Nephron progenitor cell (in vitro differentiated cells): ENCODE measurements at regions not wholly inside any gene's neighbourhood (a gene's known extent, or its start where the extent isn't known, plus 50 kb on each side); places are given as distances from the start of the nearest gene placed in this dataset.
"Not testable (repeated sequence)": the region's sequence is repeated elsewhere in the genome, so short reads cannot be mapped to it uniquely, and the experiment has no call there.

Experiments used
- DNase-seq: peaks from one replicate; pipeline ENCODE4 v3.0.0; 2021
- H3K27ac Mint-ChIP-seq: 2 replicates; pipeline ENCODE4 v1.8.0; 2021; ENCODE audit warnings: mild to moderate bottlenecking, moderate library complexity, mixed read lengths
- H3K27me3 Mint-ChIP-seq: 2 replicates; pipeline ENCODE4 v1.8.0; 2021; ENCODE audit warnings: mild to moderate bottlenecking, low read depth, mixed read lengths; ENCODE audit not compliant: poor library complexity
- H3K36me3 Mint-ChIP-seq: 2 replicates; pipeline ENCODE4 v1.8.0; 2021; ENCODE audit warnings: low read depth, mixed read lengths
- H3K4me1 Mint-ChIP-seq: 2 replicates; pipeline ENCODE4 v1.8.0; 2021; ENCODE audit warnings: mixed read lengths
- H3K4me3 Mint-ChIP-seq: 2 replicates; pipeline ENCODE4 v1.8.0; 2021; ENCODE audit warnings: mild to moderate bottlenecking, moderate library complexity, mixed read lengths
- H3K9me3 Mint-ChIP-seq: 2 replicates; pipeline ENCODE4 v1.8.0; 2021; ENCODE audit warnings: mild to moderate bottlenecking, moderate library complexity, mixed read lengths
- CTCF ChIP-seq: fragments of 200-600 bp; sonication (generic); IDR thresholded peaks from 2 replicates; pipeline ENCODE4 v1.5.0; 2021; ENCODE audit warnings: antibody characterized with exemption

DNA sequence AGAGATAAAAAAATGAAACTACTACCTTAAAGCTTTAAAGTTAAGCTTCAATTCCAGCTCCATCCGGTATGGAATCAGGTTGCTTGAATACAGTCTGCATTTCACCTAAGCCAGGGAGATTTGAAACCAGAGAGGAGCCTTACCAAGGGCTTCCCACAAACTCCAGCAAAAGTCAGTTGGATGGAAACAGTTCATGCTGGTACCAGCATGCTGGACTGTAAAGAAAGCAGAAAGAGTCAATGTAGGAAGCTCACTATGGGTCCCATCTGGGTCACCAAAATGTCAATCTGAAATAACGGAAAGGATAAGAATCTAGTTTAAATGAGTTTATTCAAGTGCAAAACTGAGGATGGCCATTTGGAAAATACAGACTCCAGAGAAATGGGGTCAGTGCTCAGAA, 65.3 kb downstream of the CDO1 start:
- Mint-ChIP-seq H3K4me1 (no peaks in the 10 kb centered on the region), H3K9me3 (peaks cover under 1% of the 10 kb centered on the region), H3K27me3 (peaks cover 9% of the 10 kb centered on the region), H3K27ac (no peak overlapping the region), H3K4me3 (no peak overlapping the region), H3K36me3 (no peaks in the 10 kb centered on the region)
- no peak for TF ChIP-seq CTCF
- DNase-seq: no peak

- Mint-ChIP-seq H3K9me3 (peaks cover 21% of the 10 kb centered on the region), H3K4me3 (no peak overlapping the region), H3K27ac (no peak overlapping the region), H3K36me3 (peaks cover 6% of the 10 kb centered on the region), H3K27me3 (peaks cover 9% of the 10 kb centered on the region), H3K4me1 (no peaks in the 10 kb centered on the region)
- no peak for TF ChIP-seq CTCF
- DNase-seq: no peak
Observed at GRCh38 chr5:115749016-115749415, 67.4 kb downstream of the CDO1 start.

DNA sequence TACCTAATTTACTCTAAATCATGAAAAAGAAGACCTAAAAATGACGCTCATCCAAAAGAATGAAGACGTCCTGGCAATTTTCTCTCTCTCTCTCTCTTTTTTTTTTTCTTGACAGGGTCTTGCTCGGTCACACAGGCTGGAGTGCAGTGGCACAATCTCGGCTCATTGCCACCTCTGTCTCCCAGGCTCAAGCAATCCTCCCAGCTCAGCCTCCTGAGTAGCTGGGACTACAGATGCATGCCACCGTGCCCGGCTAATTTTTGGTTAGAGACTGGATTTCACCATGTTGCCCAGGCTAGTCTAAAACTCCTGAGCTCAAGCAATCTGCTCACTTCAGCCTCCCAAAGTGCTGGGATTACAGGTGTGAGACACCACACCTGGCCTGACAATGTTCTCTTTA, 77.2 kb downstream of the CDO1 start:
- DNase-seq, H3K36me3 Mint-ChIP-seq, H3K4me3 Mint-ChIP-seq, H3K27me3 Mint-ChIP-seq, H3K4me1 Mint-ChIP-seq, H3K27ac Mint-ChIP-seq: not testable (repeated sequence)
- H3K9me3 Mint-ChIP-seq: peaks cover 29% of the 10 kb centered on the region

DNA sequence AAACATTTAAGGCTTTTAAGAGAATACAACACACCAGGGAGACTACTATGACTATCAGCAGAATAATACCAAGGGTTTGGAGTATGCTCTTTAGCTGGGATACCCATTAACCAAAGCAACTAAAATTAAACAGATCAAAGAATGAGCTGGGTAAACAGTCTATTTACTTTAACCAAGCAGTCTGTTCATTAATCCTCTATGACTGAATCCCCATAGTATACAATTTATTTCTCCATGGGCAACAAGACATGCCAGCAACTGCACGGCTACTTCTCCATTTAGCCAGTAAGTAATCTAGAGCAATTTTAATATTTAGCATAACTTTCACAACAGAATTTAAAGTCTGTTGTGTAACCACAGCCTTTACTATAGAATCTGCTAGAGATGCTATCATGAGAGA, 77.6 kb downstream of the CDO1 start:
- no peak for TF ChIP-seq CTCF
- peaks cover 6% of the 10 kb centered on the region for H3K4me1 Mint-ChIP-seq
- H3K9me3 Mint-ChIP-seq: peaks cover 25% of the 10 kb centered on the region
- no peak overlapping the region for H3K4me3 Mint-ChIP-seq
- H3K36me3 Mint-ChIP-seq: no peaks in the 10 kb centered on the region
- no peak for DNase-seq
- peaks cover 6% of the 10 kb centered on the region for H3K27me3 Mint-ChIP-seq
- no peak overlapping the region for H3K27ac Mint-ChIP-seq

GRCh38 chr5:115737452-115737851, 79.0 kb downstream of the CDO1 start:
- H3K27ac Mint-ChIP-seq: no peak overlapping the region
- H3K36me3 Mint-ChIP-seq: no peaks in the 10 kb centered on the region
- H3K4me1 Mint-ChIP-seq: peaks cover 17% of the 10 kb centered on the region
- H3K4me3 Mint-ChIP-seq: no peak overlapping the region
- peaks cover 17% of the 10 kb centered on the region for H3K9me3 Mint-ChIP-seq
- DNase-seq: no peak
- no peak for TF ChIP-seq CTCF
- peaks cover 6% of the 10 kb centered on the region for H3K27me3 Mint-ChIP-seq

GRCh38 chr5:115736690-115737005, 79.8 kb downstream of the CDO1 start:
- Mint-ChIP-seq H3K4me1 (peaks cover 17% of the 10 kb centered on the region), H3K36me3 (no peaks in the 10 kb centered on the region), H3K27me3 (peaks cover 6% of the 10 kb centered on the region), H3K4me3 (no peak overlapping the region), H3K9me3 (peaks cover 17% of the 10 kb centered on the region), H3K27ac (no peak overlapping the region)
- no peak for DNase-seq
- TF ChIP-seq CTCF: no peak
